ENCODE measurements at regions not wholly inside any gene's neighbourhood (a gene's known extent, or its start where the extent isn't known, plus 50 kb on each side); places are given as distances from the start of the nearest gene placed in this dataset.

GRCh38 chr1:3981261-3981660 is 81.2 kb upstream of the C1orf174 start:
- TF ChIP-seq YY1 (IDR thresholded peaks at IDR 0.05; ENCODE audit: insufficient read depth, insufficient read length) (no peak), ZNF274 (IDR thresholded peaks at IDR 0.05; ENCODE audit: low read depth, low read length) (no peak)

All from NT2/D1 (cell line).